ENCODE measurements at regions not wholly inside any gene's neighbourhood (a gene's known extent, or its start where the extent isn't known, plus 50 kb on each side); places are given as distances from the start of the nearest gene placed in this dataset.

GRCh38 chr5:20157089-20157488 is 169.1 kb upstream of the CDH18 start:
- H3K36me3 Mint-ChIP-seq (ENCODE audit: insufficient read depth, unreplicated experiment): no peaks in the 10 kb centered on the region
- CTCF ChIA-PET: no interaction called here

GRCh38 chr5:20145240-20145639 is 157.2 kb upstream of the CDH18 start:
- no TSS peak for BruUV-seq (replicated peaks)
- intact Hi-C loops (cut with micrococcal nuclease): no loop called here
- CTCF ChIA-PET: no interaction called here
- H3K4me3 Mint-ChIP-seq (ENCODE audit: unreplicated experiment): no peak overlapping the region
- no peaks in the 10 kb centered on the region for H3K4me1 Mint-ChIP-seq (ENCODE audit: insufficient read depth, unreplicated experiment)
- H3K27me3 Mint-ChIP-seq (ENCODE audit: insufficient read depth, unreplicated experiment): no peaks in the 10 kb centered on the region
- no peak overlapping the region for H3K27ac Mint-ChIP-seq (ENCODE audit: low read depth, unreplicated experiment)
- H3K36me3 Mint-ChIP-seq (ENCODE audit: insufficient read depth, unreplicated experiment): no peaks in the 10 kb centered on the region
- no peaks in the 10 kb centered on the region for H3K9me3 Mint-ChIP-seq (ENCODE audit: unreplicated experiment)
- no peak for DNase-seq (ENCODE audit: unreplicated experiment)
- POLR2A ChIA-PET: interaction anchor here (0.7 kb wide), 1 partner anchor 30 kb away, joined by 3 read pairs; no protein-coding TSS in a partner anchor
- no peak for TF ChIP-seq CTCF (IDR thresholded peaks at IDR 0.05; ENCODE audit: unreplicated experiment)

More at GRCh38 chr5:20157089-20157488, 169.1 kb upstream of the CDH18 start:
- no peak overlapping the region for H3K4me3 Mint-ChIP-seq (ENCODE audit: unreplicated experiment)
- DNase-seq (ENCODE audit: unreplicated experiment): no peak
- TF ChIP-seq CTCF (IDR thresholded peaks at IDR 0.05; ENCODE audit: unreplicated experiment): no peak
- no peak overlapping the region for H3K27ac Mint-ChIP-seq (ENCODE audit: low read depth, unreplicated experiment)
- no peaks in the 10 kb centered on the region for H3K27me3 Mint-ChIP-seq (ENCODE audit: insufficient read depth, unreplicated experiment)
- intact Hi-C loops (cut with micrococcal nuclease): no loop called here
- BruUV-seq (replicated peaks): no TSS peak
- H3K4me1 Mint-ChIP-seq (ENCODE audit: insufficient read depth, unreplicated experiment): no peaks in the 10 kb centered on the region
- H3K9me3 Mint-ChIP-seq (ENCODE audit: unreplicated experiment): peaks cover 13% of the 10 kb centered on the region
- POLR2A ChIA-PET: no interaction called here

- DNase-seq (ENCODE audit: unreplicated experiment): no peak
- Mint-ChIP-seq H3K27ac (ENCODE audit: low read depth, unreplicated experiment) (no peak overlapping the region), H3K4me1 (ENCODE audit: insufficient read depth, unreplicated experiment) (no peaks in the 10 kb centered on the region), H3K9me3 (ENCODE audit: unreplicated experiment) (no peaks in the 10 kb centered on the region), H3K36me3 (ENCODE audit: insufficient read depth, unreplicated experiment) (no peaks in the 10 kb centered on the region), H3K4me3 (ENCODE audit: unreplicated experiment) (no peak overlapping the region), H3K27me3 (ENCODE audit: insufficient read depth, unreplicated experiment) (no peaks in the 10 kb centered on the region)
- intact Hi-C loops (cut with micrococcal nuclease): no loop called here
- CTCF ChIA-PET: no interaction called here
- POLR2A ChIA-PET: no interaction called here
- no peak for TF ChIP-seq CTCF (IDR thresholded peaks at IDR 0.05; ENCODE audit: unreplicated experiment)
- no TSS peak for BruUV-seq (replicated peaks)
Measured at GRCh38 chr5:20129501-20129900, 141.5 kb upstream of the CDH18 start.

- H3K36me3 Mint-ChIP-seq (ENCODE audit: insufficient read depth, unreplicated experiment): no peaks in the 10 kb centered on the region
- H3K4me1 Mint-ChIP-seq (ENCODE audit: insufficient read depth, unreplicated experiment): no peaks in the 10 kb centered on the region
- BruUV-seq (replicated peaks): no TSS peak
- H3K9me3 Mint-ChIP-seq (ENCODE audit: unreplicated experiment): no peaks in the 10 kb centered on the region
- intact Hi-C loops (cut with micrococcal nuclease): no loop called here
- no peak overlapping the region for H3K27ac Mint-ChIP-seq (ENCODE audit: low read depth, unreplicated experiment)
- ChIA-PET POLR2A (interaction anchor here (0.6 kb wide), 1 partner anchor 1366 kb away, joined by 3 read pairs; no protein-coding TSS in a partner anchor), CTCF (no interaction called here)
- no peak for DNase-seq (ENCODE audit: unreplicated experiment)
- no peak for TF ChIP-seq CTCF (IDR thresholded peaks at IDR 0.05; ENCODE audit: unreplicated experiment)
- no peaks in the 10 kb centered on the region for H3K27me3 Mint-ChIP-seq (ENCODE audit: insufficient read depth, unreplicated experiment)
- H3K4me3 Mint-ChIP-seq (ENCODE audit: unreplicated experiment): no peak overlapping the region
Measured at GRCh38 chr5:20128343-20128742, 140.3 kb upstream of the CDH18 start.
